NCI-H526 treated with DMSO at 0.1 percent for 48 hours (cell line): ENCODE measurements at regions not wholly inside any gene's neighbourhood (a gene's known extent, or its start where the extent isn't known, plus 50 kb on each side); places are given as distances from the start of the nearest gene placed in this dataset.

ENCODE experiments used
- DNase-seq: peaks from one replicate; lab custom pipeline; 2025; lab: John Stamatoyannopoulos, UW

GRCh38 chr12:75725521-75726111 lies 214.2 kb upstream of the KRR1 start:
- DNase-seq: no peak

GRCh38 chr12:75724928-75725312 lies 213.5 kb upstream of the KRR1 start:
- no peak for DNase-seq

GRCh38 chr12:75724307-75724927 lies 213.0 kb upstream of the KRR1 start:
- DNase-seq: no peak

- no peak for DNase-seq
These were observed 211.3 kb upstream of the KRR1 start for GRCh38 chr12:75722714-75723200.

GRCh38 chr12:75721796-75722195 lies 210.4 kb upstream of the KRR1 start:
- DNase-seq: no peak

GRCh38 chr12:75720812-75721641 lies 209.6 kb upstream of the KRR1 start:
- no peak for DNase-seq

GRCh38 chr12:75717902-75718301 lies 206.5 kb upstream of the KRR1 start:
- no peak for DNase-seq

- no peak for DNase-seq
These were observed 205.0 kb upstream of the KRR1 start for GRCh38 chr12:75716291-75717025.

- no peak for DNase-seq
These were observed 204.3 kb upstream of the KRR1 start for GRCh38 chr12:75715682-75716081.

- no peak for DNase-seq
These were observed 203.9 kb upstream of the KRR1 start for GRCh38 chr12:75715323-75715644.

GRCh38 chr12:75714462-75715322 lies 203.3 kb upstream of the KRR1 start:
- no peak for DNase-seq

GRCh38 chr12:75713434-75713833 lies 202.0 kb upstream of the KRR1 start:
- no peak for DNase-seq

- no peak for DNase-seq
These were observed 200.8 kb upstream of the KRR1 start for GRCh38 chr12:75712223-75712622.

GRCh38 chr12:75711271-75711670 lies 199.9 kb upstream of the KRR1 start:
- DNase-seq: no peak

- DNase-seq: no peak
These were observed 199.1 kb upstream of the KRR1 start for GRCh38 chr12:75710361-75711069.

GRCh38 chr12:75709503-75709902 lies 198.1 kb upstream of the KRR1 start:
- DNase-seq: no peak

GRCh38 chr12:75708802-75709201 lies 197.4 kb upstream of the KRR1 start:
- no peak for DNase-seq

GRCh38 chr12:75707983-75708382 lies 196.6 kb upstream of the KRR1 start:
- DNase-seq: no peak

GRCh38 chr12:75706786-75707605 lies 195.6 kb upstream of the KRR1 start:
- no peak for DNase-seq
